ENCODE measurements at regions not wholly inside any gene's neighbourhood (a gene's known extent, or its start where the extent isn't known, plus 50 kb on each side); places are given as distances from the start of the nearest gene placed in this dataset.

GRCh38 chr12:48265777-48266176 is 62.7 kb upstream of the OR10AD1 start:
- TF ChIP-seq CTCF (IDR thresholded peaks at IDR 0.05) (no peak), POLR2A (IDR thresholded peaks at IDR 0.05) (no peak), EP300 (IDR thresholded peaks at IDR 0.05) (no peak), POLR2AphosphoS5 (IDR thresholded peaks at IDR 0.05) (no peak)

Measured in stomach (tissue), 4 donors.